OCI-LY3 (cell line): ENCODE measurements at regions not wholly inside any gene's neighbourhood (a gene's known extent, or its start where the extent isn't known, plus 50 kb on each side); places are given as distances from the start of the nearest gene placed in this dataset.
"Not testable (repeated sequence)": the region's sequence is repeated elsewhere in the genome, so short reads cannot be mapped to it uniquely, and the experiment has no call there.

ENCODE experiments used
- EZH2phosphoT487 ChIP-seq: fragments of 200-600 bp; shearing (Covaris generic); IDR thresholded peaks from 2 replicates; pipeline ENCODE4 v1.6.1; 2018; ENCODE audit warnings: antibody characterized with exemption, mixed run types, low read depth
- TF ChIP-seq, protein P1 (sequence below): fragments of 200-600, 300-600 bp; sonication (generic); IDR thresholded peaks from 2 replicates; pipeline ENCODE4 v1.5.1; 2014; ENCODE audit warnings: antibody characterized with exemption, low read length, low read depth

DNA sequence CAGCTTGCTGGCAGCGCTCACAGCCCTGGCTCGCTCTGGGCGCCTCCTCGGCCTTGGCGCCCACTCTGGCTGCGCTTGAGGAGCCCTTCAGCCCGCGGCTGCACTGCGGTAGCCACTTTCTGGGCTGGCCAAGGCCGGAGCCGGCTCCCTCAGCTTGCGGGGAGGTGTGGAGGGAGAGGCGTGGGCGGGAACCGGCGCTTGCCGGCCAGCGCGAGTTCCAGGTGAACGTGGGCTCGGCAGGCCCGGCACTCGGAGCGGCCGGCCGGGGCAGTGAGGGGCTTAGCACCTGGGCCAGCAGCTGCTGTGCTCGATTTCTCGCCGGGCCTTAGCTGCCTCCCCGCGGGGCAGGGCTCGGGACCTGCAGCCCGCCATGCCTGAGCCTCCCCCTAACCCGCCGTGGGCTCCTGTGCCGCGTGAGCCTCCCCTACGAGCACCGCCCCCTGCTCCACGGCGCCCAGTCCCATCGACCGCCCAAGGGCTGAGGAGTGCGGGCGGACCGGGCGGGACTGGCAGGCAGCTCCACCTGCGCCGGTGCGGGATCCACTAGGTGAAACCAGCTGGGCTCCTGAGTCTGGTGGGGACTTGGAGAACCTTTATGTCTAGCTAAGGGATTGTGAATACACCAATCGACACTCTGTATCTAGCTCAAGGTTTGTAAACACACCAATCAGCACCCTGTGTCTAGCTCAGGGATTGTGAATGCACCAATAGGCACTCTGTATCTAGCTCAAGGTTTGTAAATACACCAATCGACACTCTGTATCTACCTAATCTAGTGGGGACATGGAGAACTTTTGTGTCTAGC lies 1090.1 kb upstream of the TMPRSS15 start:
- TF ChIP-seq, protein P1, sequence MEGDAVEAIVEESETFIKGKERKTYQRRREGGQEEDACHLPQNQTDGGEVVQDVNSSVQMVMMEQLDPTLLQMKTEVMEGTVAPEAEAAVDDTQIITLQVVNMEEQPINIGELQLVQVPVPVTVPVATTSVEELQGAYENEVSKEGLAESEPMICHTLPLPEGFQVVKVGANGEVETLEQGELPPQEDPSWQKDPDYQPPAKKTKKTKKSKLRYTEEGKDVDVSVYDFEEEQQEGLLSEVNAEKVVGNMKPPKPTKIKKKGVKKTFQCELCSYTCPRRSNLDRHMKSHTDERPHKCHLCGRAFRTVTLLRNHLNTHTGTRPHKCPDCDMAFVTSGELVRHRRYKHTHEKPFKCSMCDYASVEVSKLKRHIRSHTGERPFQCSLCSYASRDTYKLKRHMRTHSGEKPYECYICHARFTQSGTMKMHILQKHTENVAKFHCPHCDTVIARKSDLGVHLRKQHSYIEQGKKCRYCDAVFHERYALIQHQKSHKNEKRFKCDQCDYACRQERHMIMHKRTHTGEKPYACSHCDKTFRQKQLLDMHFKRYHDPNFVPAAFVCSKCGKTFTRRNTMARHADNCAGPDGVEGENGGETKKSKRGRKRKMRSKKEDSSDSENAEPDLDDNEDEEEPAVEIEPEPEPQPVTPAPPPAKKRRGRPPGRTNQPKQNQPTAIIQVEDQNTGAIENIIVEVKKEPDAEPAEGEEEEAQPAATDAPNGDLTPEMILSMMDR = not testable (repeated sequence)
- not testable (repeated sequence) for TF ChIP-seq EZH2phosphoT487
